Hepatocyte (in vitro differentiated cells): ENCODE measurements at regions not wholly inside any gene's neighbourhood (a gene's known extent, or its start where the extent isn't known, plus 50 kb on each side); places are given as distances from the start of the nearest gene placed in this dataset.
"Not testable (repeated sequence)": the region's sequence is repeated elsewhere in the genome, so short reads cannot be mapped to it uniquely, and the experiment has no call there.

Source experiments
- DNase-seq: peaks from one replicate; pipeline ENCODE4 v3.0.0-alpha.2; 2016; ENCODE audit warnings: low spot score
- H2AFZ ChIP-seq: fragments of 200-600 bp; sonication (generic); 2 replicates; pipeline ENCODE4 v1.6.0; 2016; ENCODE audit warnings: antibody characterized with exemption, mild to moderate bottlenecking
- H3K27ac ChIP-seq: fragments of 200-600 bp; sonication (generic); 2 replicates; pipeline ENCODE4 v1.5.1; 2016; ENCODE audit warnings: mild to moderate bottlenecking
- H3K27me3 ChIP-seq: fragments of 200-600 bp; sonication (generic); 2 replicates; pipeline ENCODE4 v1.6.1; 2016
- H3K36me3 ChIP-seq: fragments of 200-600 bp; sonication (generic); replicated peaks from 2 replicates; pipeline ENCODE4 v1.5.1; 2016; ENCODE audit warnings: low read depth; ENCODE audit not compliant: insufficient read depth
- H3K4me1 ChIP-seq: fragments of 200-600 bp; sonication (generic); 2 replicates; pipeline ENCODE4 v1.5.1; 2016; ENCODE audit warnings: mild to moderate bottlenecking, moderate library complexity; ENCODE audit not compliant: insufficient read depth
- H3K4me2 ChIP-seq: fragments of 200-600 bp; sonication (generic); 2 replicates; pipeline ENCODE4 v1.6.0; 2016
- H3K4me3 ChIP-seq: fragments of 200-600 bp; sonication (generic); 2 replicates; pipeline ENCODE4 v1.5.1; 2016; ENCODE audit warnings: mild to moderate bottlenecking
- H3K79me2 ChIP-seq: fragments of 200-600 bp; sonication (generic); 2 replicates; pipeline ENCODE4 v1.6.0; 2017; ENCODE audit warnings: mild to moderate bottlenecking
- H3K9me2 ChIP-seq: fragments of 200-600 bp; sonication (generic); replicated peaks from 2 replicates; pipeline ENCODE4 v1.6.0; 2017; ENCODE audit warnings: mild to moderate bottlenecking; ENCODE audit not compliant: insufficient read depth
- H3K9me3 ChIP-seq: fragments of 200-600 bp; sonication (generic); 2 replicates; pipeline ENCODE4 v1.5.1; 2016; ENCODE audit warnings: low read depth, mild to moderate bottlenecking
- H4K20me1 ChIP-seq: fragments of 200-600 bp; sonication (generic); 2 replicates; pipeline ENCODE4 v1.6.0; 2016; ENCODE audit warnings: mild to moderate bottlenecking; ENCODE audit not compliant: insufficient read depth, poor library complexity, severe bottlenecking
- CTCF ChIP-seq: fragments of 200-600 bp; sonication (generic); IDR thresholded peaks from 2 replicates; pipeline ENCODE4 v1.5.1; 2016; ENCODE audit warnings: antibody characterized with exemption, mild to moderate bottlenecking; ENCODE audit not compliant: poor library complexity
- EZH2 ChIP-seq: fragments of 200-600 bp; sonication (generic); IDR thresholded peaks from 2 replicates; pipeline ENCODE4 v1.6.1; 2016; ENCODE audit warnings: antibody characterized with exemption, mild to moderate bottlenecking, borderline replicate concordance
- EZH2phosphoT487 ChIP-seq: fragments of 200-600 bp; sonication (generic); IDR thresholded peaks from one replicate; pipeline ENCODE4 v1.6.1; 2018; ENCODE audit warnings: antibody characterized with exemption, mild to moderate bottlenecking, low read depth, moderate library complexity; ENCODE audit not compliant: unreplicated experiment, severe bottlenecking
- WGBS: methylation state at CpG from one replicate; pipeline ENCODE4 v1.1.6; 2016; ENCODE audit warnings: low lambda C conversion rate; ENCODE audit errors: missing lambda C conversion rate; 5-methylcytosine and 5-hydroxymethylcytosine counted together

GRCh38 chr20:53808733-53809132 is 215.1 kb upstream of the ZNF217 start:
- H3K9me2 ChIP-seq, result no peaks in the 10 kb centered on the region
- TF ChIP-seq CTCF (no peak), EZH2phosphoT487 (no peak), EZH2 (no peak)
- no peaks in the 10 kb centered on the region for H3K27me3 ChIP-seq
- H3K36me3 ChIP-seq, result no peaks in the 10 kb centered on the region
- H3K79me2 ChIP-seq, result no peaks in the 10 kb centered on the region
- H2AFZ ChIP-seq, result no peak overlapping the region
- no peak for DNase-seq
- H3K4me1 ChIP-seq, result peaks cover 4% of the 10 kb centered on the region
- no peak overlapping the region for H3K4me2 ChIP-seq
- no peak overlapping the region for H3K27ac ChIP-seq
- no peaks in the 10 kb centered on the region for H3K9me3 ChIP-seq
- H4K20me1 ChIP-seq, result no peaks in the 10 kb centered on the region
- WGBS, result 94% methylated on average over 3 of the region's 3 CpGs
- no peak overlapping the region for H3K4me3 ChIP-seq

GRCh38 chr20:53808302-53808701 is 214.7 kb upstream of the ZNF217 start:
- H3K4me3 ChIP-seq, H3K4me2 ChIP-seq, H4K20me1 ChIP-seq, H3K36me3 ChIP-seq, H3K27ac ChIP-seq, H3K79me2 ChIP-seq, DNase-seq, H3K9me3 ChIP-seq, H3K9me2 ChIP-seq, H3K27me3 ChIP-seq, H2AFZ ChIP-seq, H3K4me1 ChIP-seq: not testable (repeated sequence)
- 96% methylated on average over 10 of the region's 10 CpGs for WGBS

DNA sequence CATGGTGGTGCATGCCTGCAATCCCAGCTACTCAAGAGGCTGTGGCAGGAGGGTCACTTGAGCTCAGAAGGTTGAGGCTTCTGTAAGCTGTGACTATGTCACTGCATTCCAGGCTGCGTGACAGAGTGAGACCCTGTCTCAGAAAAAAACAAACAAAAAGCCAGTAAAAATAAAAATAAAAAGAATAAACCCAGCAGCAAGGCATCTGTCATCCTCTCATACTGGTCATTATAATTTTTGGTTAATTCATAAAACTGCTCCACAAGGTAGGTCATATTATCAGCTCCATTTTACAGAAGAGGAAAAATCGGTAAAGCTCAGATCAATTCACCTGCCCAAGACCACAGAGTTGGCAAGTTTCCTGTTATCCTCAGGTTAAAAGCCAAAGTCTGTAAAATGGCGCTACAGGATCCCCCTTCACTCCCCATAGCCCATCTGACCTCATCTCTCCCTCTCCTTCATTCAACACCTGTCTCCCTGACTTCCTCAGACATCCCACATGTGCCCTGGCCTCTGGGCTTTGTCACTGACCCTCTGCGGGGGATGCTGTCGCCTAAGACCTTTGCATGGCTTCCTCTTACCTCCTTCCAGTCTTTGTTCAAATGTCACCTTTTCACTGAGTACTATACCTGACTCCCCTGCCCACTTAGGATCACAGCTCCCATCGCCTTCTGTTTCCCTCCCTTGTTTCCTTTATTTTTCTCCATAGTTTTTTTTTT is 213.2 kb upstream of the ZNF217 start:
- H2AFZ ChIP-seq, result no peak overlapping the region
- no peaks in the 10 kb centered on the region for H3K27me3 ChIP-seq
- H4K20me1 ChIP-seq, result no peaks in the 10 kb centered on the region
- WGBS, result 93% methylated on average over 6 of the region's 6 CpGs
- no peak overlapping the region for H3K4me2 ChIP-seq
- no peak overlapping the region for H3K27ac ChIP-seq
- no peaks in the 10 kb centered on the region for H3K9me2 ChIP-seq
- H3K4me3 ChIP-seq, result no peak overlapping the region
- no peak for TF ChIP-seq EZH2
- TF ChIP-seq CTCF, result no peak
- no peak for TF ChIP-seq EZH2phosphoT487
- H3K79me2 ChIP-seq, result no peaks in the 10 kb centered on the region
- no peak for DNase-seq
- peaks cover 7% of the 10 kb centered on the region for H3K4me1 ChIP-seq
- no peaks in the 10 kb centered on the region for H3K36me3 ChIP-seq
- no peaks in the 10 kb centered on the region for H3K9me3 ChIP-seq

DNA sequence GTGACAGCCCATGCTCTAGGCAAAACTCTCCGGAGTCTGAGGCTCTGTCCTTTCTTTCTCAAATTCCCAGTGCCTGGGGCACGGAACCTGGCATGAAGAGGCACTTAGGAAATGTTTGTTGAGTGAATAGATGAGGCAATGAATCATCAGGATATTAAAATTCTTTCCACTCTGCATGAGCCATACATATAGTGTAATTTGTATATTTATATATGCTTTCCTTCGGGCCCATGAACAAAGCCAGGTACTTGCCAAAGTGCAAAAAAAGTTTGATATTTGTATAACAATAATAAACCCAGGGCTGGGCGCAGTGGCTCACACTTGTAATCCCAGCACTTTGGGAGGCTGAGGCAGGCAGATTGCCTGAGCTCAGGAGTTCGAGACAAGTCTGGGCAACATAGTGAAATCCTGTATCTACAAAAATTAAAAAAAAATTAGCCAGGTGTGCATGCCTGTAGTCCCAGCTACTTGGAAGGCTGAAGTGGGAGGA is 212.3 kb upstream of the ZNF217 start:
- Histone ChIP-seq H2AFZ (no peak overlapping the region), H3K4me2 (no peak overlapping the region)

More for the DNA sequence above, 212.3 kb upstream of the ZNF217 start:
- H3K27me3 ChIP-seq, result no peaks in the 10 kb centered on the region
- no peak overlapping the region for H3K4me3 ChIP-seq
- peak overlapping the region; percentile 53 for H3K27ac ChIP-seq
- DNase-seq, result no peak
- H3K4me1 ChIP-seq, result peaks cover 16% of the 10 kb centered on the region
- no peaks in the 10 kb centered on the region for H3K9me2 ChIP-seq
- 50% methylated on average over 5 of the region's 5 CpGs for WGBS
- no peaks in the 10 kb centered on the region for H3K79me2 ChIP-seq
- TF ChIP-seq EZH2 (no peak), EZH2phosphoT487 (no peak), CTCF (no peak)
- H3K36me3 ChIP-seq, result no peaks in the 10 kb centered on the region
- no peaks in the 10 kb centered on the region for H3K9me3 ChIP-seq
- H4K20me1 ChIP-seq, result no peaks in the 10 kb centered on the region
